IMR-90 (cell line): ENCODE measurements at regions not wholly inside any gene's neighbourhood (a gene's known extent, or its start where the extent isn't known, plus 50 kb on each side); places are given as distances from the start of the nearest gene placed in this dataset.

Experiments used
- ATAC-seq: fragments of 200-7000 bp; cut with Tn5 transposase; 2 replicates; pipeline ENCODE4 v1.9.1; 2020; ENCODE audit warnings: low read depth, mild to moderate bottlenecking, moderate library complexity
- BruUV-seq: library from RNA; stranded (reverse); fragments of 400-500 nt; replicated peaks from 2 replicates; lab custom pipeline; 2021; lab: Mats Ljungman, UMichigan
- CTCF ChIA-PET: fragments of 300-600 bp; formaldehyde crosslinking; extraction: SDS; loops from one replicate; lab custom pipeline; 2021; ENCODE audit warnings: antibody characterized with exemption; lab: Yijun Ruan, JAX
- POLR2A ChIA-PET: fragments of 300-600 bp; sonication (Branson Sonifier 250); formaldehyde crosslinking; loops from one replicate; lab custom pipeline; 2022; ENCODE audit warnings: antibody characterized with exemption; ENCODE audit not compliant: unreplicated experiment; lab: Charles Lee
- DNase-seq: peaks from one replicate; pipeline ENCODE4 v3.0.0; 2013
- H2AFZ ChIP-seq: replicated peaks from 2 replicates; pipeline ENCODE3; 2013; ENCODE audit warnings: low read length, mild to moderate bottlenecking; ENCODE audit not compliant: poor library complexity
- H2AK5ac ChIP-seq: 2 replicates; pipeline ENCODE4 v1.6.1; 2013; ENCODE audit warnings: low read depth, low read length, inconsistent platforms
- H2AK9ac ChIP-seq: replicated peaks from 2 replicates; pipeline ENCODE3; 2013; ENCODE audit warnings: mild to moderate bottlenecking, low read depth, low read length, moderate library complexity; ENCODE audit not compliant: poor library complexity
- H2BK120ac ChIP-seq: 2 replicates; pipeline ENCODE4 v1.6.1; 2013; ENCODE audit warnings: low read depth, low read length, inconsistent platforms
- H2BK15ac ChIP-seq: 3 replicates; pipeline ENCODE4 v1.6.1; 2013; ENCODE audit warnings: low read depth, low read length, inconsistent platforms
- H2BK20ac ChIP-seq: 2 replicates; pipeline ENCODE4 v1.6.1; 2013; ENCODE audit warnings: low read depth, mild to moderate bottlenecking, inconsistent platforms, low read length, moderate library complexity
- H2BK5ac ChIP-seq: 2 replicates; pipeline ENCODE4 v1.6.1; 2013; ENCODE audit warnings: mild to moderate bottlenecking, low read depth, low read length, inconsistent platforms; ENCODE audit not compliant: poor library complexity, severe bottlenecking
- H3K14ac ChIP-seq: replicated peaks from 2 replicates; pipeline ENCODE4 v1.6.1; 2013; ENCODE audit warnings: low read depth, low read length, inconsistent platforms
- H3K18ac ChIP-seq: 2 replicates; pipeline ENCODE4 v1.6.1; 2013; ENCODE audit warnings: low read depth, low read length, control low read depth
- H3K23ac ChIP-seq: 2 replicates; pipeline ENCODE4 v1.6.1; 2013; ENCODE audit warnings: low read depth, low read length, inconsistent platforms
- H3K27ac ChIP-seq: 2 replicates; pipeline ENCODE4 v1.5.1; 2013; ENCODE audit warnings: mild to moderate bottlenecking, control low read depth, low read length; ENCODE audit not compliant: insufficient read depth
- H3K27me3 ChIP-seq: 2 replicates; pipeline ENCODE4 v1.6.1; 2013; ENCODE audit warnings: low read length; ENCODE audit not compliant: control insufficient read depth, insufficient read depth
- H3K36me3 ChIP-seq: 2 replicates; pipeline ENCODE4 v1.6.1; 2013; ENCODE audit warnings: low read length, mixed read lengths; ENCODE audit not compliant: control insufficient read depth, insufficient read depth
- H3K4ac ChIP-seq: 2 replicates; pipeline ENCODE4 v1.6.1; 2013; ENCODE audit warnings: low read depth, low read length, inconsistent platforms
- H3K4me1 ChIP-seq: 2 replicates; pipeline ENCODE4 v1.6.1; 2013; ENCODE audit warnings: low read length, mixed read lengths; ENCODE audit not compliant: control insufficient read depth, insufficient read depth
- H3K4me2 ChIP-seq: 2 replicates; pipeline ENCODE4 v1.6.1; 2013; ENCODE audit warnings: low read depth, mild to moderate bottlenecking, control low read depth, low read length, moderate library complexity
- H3K4me3 ChIP-seq: 2 replicates; pipeline ENCODE4 v1.5.1; 2013; ENCODE audit warnings: low read depth, mild to moderate bottlenecking, control low read depth, low read length, moderate library complexity; ENCODE audit not compliant: insufficient read depth
- H3K56ac ChIP-seq: 2 replicates; pipeline ENCODE4 v1.6.1; 2013; ENCODE audit warnings: low read length, inconsistent platforms; ENCODE audit not compliant: insufficient read depth; ENCODE audit errors: extremely low read depth
- H3K79me1 ChIP-seq, 2 experiments: 2 replicates each; pipeline ENCODE4 v1.6.1; 2013; ENCODE audit warnings: low read length in 2 of 2, inconsistent platforms in 1 of 2, low read depth in 1 of 2
- H3K9ac ChIP-seq: 2 replicates; pipeline ENCODE4 v1.6.1; 2013; ENCODE audit warnings: low read depth, low read length, control low read depth
- H3K9me1 ChIP-seq: 2 replicates; pipeline ENCODE4 v1.6.1; 2013; ENCODE audit warnings: low read length, inconsistent platforms; ENCODE audit not compliant: insufficient read depth
- H3K9me3 ChIP-seq: 2 replicates; pipeline ENCODE4 v1.6.1; 2013; ENCODE audit warnings: low read length; ENCODE audit not compliant: control insufficient read depth, insufficient read depth
- H4K20me1 ChIP-seq: 2 replicates; pipeline ENCODE4 v1.6.1; 2013; ENCODE audit warnings: low read length, inconsistent platforms; ENCODE audit not compliant: insufficient read depth
- H4K5ac ChIP-seq: 2 replicates; pipeline ENCODE4 v1.6.1; 2013; ENCODE audit warnings: mild to moderate bottlenecking, low read depth, low read length, control low read depth
- H4K8ac ChIP-seq, 2 experiments: 2 replicates each; pipeline ENCODE4 v1.6.1; 2013; ENCODE audit warnings: low read depth in 2 of 2, low read length in 2 of 2, control low read depth in 1 of 2, inconsistent platforms in 1 of 2
- H4K91ac ChIP-seq: 2 replicates; pipeline ENCODE4 v1.6.1; 2013; ENCODE audit warnings: low read depth, low read length, inconsistent platforms; ENCODE audit not compliant: insufficient read depth
- CEBPB ChIP-seq: IDR thresholded peaks from 2 replicates; pipeline ENCODE4 v1.6.1; 2012; ENCODE audit warnings: low read depth, low read length, improper control_type of control experiment
- MAFK ChIP-seq: IDR thresholded peaks from 2 replicates; pipeline ENCODE4 v1.6.1; 2012; ENCODE audit warnings: low read depth, low read length, improper control_type of control experiment
- MXI1 ChIP-seq: IDR thresholded peaks from 2 replicates; pipeline ENCODE4 v1.6.1; 2012; ENCODE audit warnings: low read depth, mild to moderate bottlenecking, low read length, moderate library complexity, borderline replicate concordance
- NFE2L2 ChIP-seq: fragments of 150-350 bp; IDR thresholded peaks from 2 replicates; pipeline ENCODE4 v1.6.1; 2016; ENCODE audit warnings: low read depth, mild to moderate bottlenecking, low read length
- RAD21 ChIP-seq: IDR thresholded peaks from 2 replicates; pipeline ENCODE4 v1.6.1; 2012; ENCODE audit warnings: low read length, improper control_type of control experiment
- RCOR1 ChIP-seq: IDR thresholded peaks from 2 replicates; pipeline ENCODE4 v1.6.1; 2012; ENCODE audit warnings: mild to moderate bottlenecking, low read length, improper control_type of control experiment; ENCODE audit not compliant: insufficient replicate concordance
- RFX5 ChIP-seq: IDR thresholded peaks from 2 replicates; pipeline ENCODE4 v1.8.0; 2012; ENCODE audit warnings: low read depth, mild to moderate bottlenecking, low read length, moderate library complexity
- USF2 ChIP-seq: fragments of 150-350 bp; IDR thresholded peaks from 2 replicates; pipeline ENCODE4 v1.6.1; 2017; ENCODE audit warnings: mild to moderate bottlenecking, antibody characterized with exemption, low read length, low read depth
- WGBS, 2 experiments: methylation state at CpG; one replicate each; pipeline versions ENCODE4 v1.1.5 to v1.1.7; 2013; ENCODE audit warnings: missing lambda C conversion rate in 2 of 2; ENCODE audit not compliant: insufficient read length in 1 of 2; ENCODE audit errors: extremely low coverage in 2 of 2; 5-methylcytosine and 5-hydroxymethylcytosine counted together
- dilution Hi-C: fragments of 300-500 bp; cut with HindIII; formaldehyde crosslinking; loops from one replicate; pipeline ENCODE4 v1.14.3; 2018; ENCODE audit warnings: low sequenced_read_pairs; ENCODE audit not compliant: unreplicated experiment
- in situ Hi-C: fragments of 300-500 bp; cut with MboI; formaldehyde crosslinking; loops from 3 replicates; pipeline ENCODE4 v1.14.3; 2019; ENCODE audit warnings: low sequenced_read_pairs, inconsistent platforms, mixed read lengths
- intact Hi-C: fragments of 100-400 bp; cut with micrococcal nuclease; formaldehyde crosslinking; loops from 2 replicates; pipeline ENCODE4 v1.10.0; 2022

- no TSS peak for BruUV-seq
- in situ Hi-C loops = no loop called here
- no CpG with 5 or more reads among the region's 3 CpGs for WGBS, 2 experiments
- no peaks in the 10 kb centered on the region for H3K79me1 ChIP-seq
- ChIA-PET POLR2A (no interaction called here), CTCF (interaction anchor here (0.7 kb wide), 1 partner anchor 161 kb away, joined by 3 read pairs; no protein-coding TSS in a partner anchor)
- no peak overlapping the region for H4K8ac ChIP-seq
- H3K9me3 ChIP-seq = no peaks in the 10 kb centered on the region
- H3K4ac ChIP-seq = no peak overlapping the region
- no peak overlapping the region for H3K27ac ChIP-seq
- intact Hi-C loops = no loop called here
- DNase-seq (no peak), ATAC-seq (no peak)
- no peak overlapping the region for H3K18ac ChIP-seq
- H4K5ac ChIP-seq = no peak overlapping the region
- no peak overlapping the region for H2BK20ac ChIP-seq
- no peaks in the 10 kb centered on the region for H3K4me1 ChIP-seq
- H3K14ac ChIP-seq = no peak overlapping the region
- no peak overlapping the region for H2AK9ac ChIP-seq
- no peak overlapping the region for H2BK120ac ChIP-seq
- H2BK15ac ChIP-seq = no peak overlapping the region
- no peak overlapping the region for H3K23ac ChIP-seq
- H3K9me1 ChIP-seq = no peaks in the 10 kb centered on the region
- no peaks in the 10 kb centered on the region for H4K20me1 ChIP-seq
- dilution Hi-C loops = no loop called here
- H2BK5ac ChIP-seq = no peak overlapping the region
- TF ChIP-seq RFX5 (no peak), MAFK (no peak), RCOR1 (no peak), USF2 (no peak), NFE2L2 (no peak), MXI1 (no peak), RAD21 (no peak), CEBPB (no peak)
- no peak overlapping the region for H3K4me2 ChIP-seq
- H3K4me3 ChIP-seq = no peak overlapping the region
- H3K9ac ChIP-seq = no peak overlapping the region
- H2AK5ac ChIP-seq = no peak overlapping the region
- H3K36me3 ChIP-seq = no peaks in the 10 kb centered on the region
- no peak overlapping the region for H3K56ac ChIP-seq
- no peak overlapping the region for H4K91ac ChIP-seq
- no peak overlapping the region for H2AFZ ChIP-seq
- H3K27me3 ChIP-seq = no peaks in the 10 kb centered on the region
These were observed 163.2 kb downstream of the SNX7 start for GRCh38 chr1:98824736-98825135.
